Mesothelial cell of epicardium (in vitro differentiated cells): ENCODE measurements at regions not wholly inside any gene's neighbourhood (a gene's known extent, or its start where the extent isn't known, plus 50 kb on each side); places are given as distances from the start of the nearest gene placed in this dataset.

ENCODE experiments used
- DNase-seq, 2 experiments: peaks; one replicate each; pipeline ENCODE4 v3.0.0; 2021; ENCODE audit warnings: low spot score in 2 of 2; ENCODE audit not compliant: unreplicated experiment in 2 of 2
- H3K27ac Mint-ChIP-seq: 2 replicates; pipeline ENCODE4 v1.8.0; 2021; ENCODE audit warnings: mixed read lengths
- H3K27me3 Mint-ChIP-seq: 2 replicates; pipeline ENCODE4 v1.8.0; 2021; ENCODE audit warnings: low read depth, mixed read lengths
- H3K36me3 Mint-ChIP-seq: 2 replicates; pipeline ENCODE4 v1.8.0; 2021; ENCODE audit warnings: mixed read lengths
- H3K4me1 Mint-ChIP-seq: 2 replicates; pipeline ENCODE4 v1.8.0; 2021; ENCODE audit warnings: mixed read lengths
- H3K4me3 Mint-ChIP-seq: 2 replicates; pipeline ENCODE4 v1.8.0; 2021; ENCODE audit warnings: mild to moderate bottlenecking, moderate library complexity, mixed read lengths
- H3K9me3 Mint-ChIP-seq: 2 replicates; pipeline ENCODE4 v1.8.0; 2021; ENCODE audit warnings: mixed read lengths
- CTCF ChIP-seq: fragments of 200-600 bp; sonication (generic); IDR thresholded peaks from one replicate; pipeline ENCODE4 v1.5.0; 2021; ENCODE audit warnings: antibody characterized with exemption; ENCODE audit not compliant: unreplicated experiment

DNA sequence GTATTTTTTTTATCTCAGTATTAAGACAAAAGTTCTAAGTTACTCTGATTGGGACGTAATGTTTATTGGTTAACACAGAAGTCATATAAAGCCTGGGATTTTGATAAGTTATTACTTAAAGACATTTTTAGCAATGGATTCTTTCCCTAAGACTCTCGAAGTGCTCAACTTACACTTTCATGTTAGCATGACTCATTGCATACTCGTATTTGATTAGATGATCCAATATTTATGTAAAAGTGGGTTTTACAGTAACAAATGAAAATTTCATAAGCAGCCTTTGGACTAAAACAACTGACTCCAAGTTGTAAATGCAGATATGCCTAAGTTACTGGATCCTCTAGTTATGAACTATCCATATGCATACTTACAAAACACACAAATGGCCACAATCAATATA, 567.7 kb upstream of the NUDT12 start:
- H3K36me3 Mint-ChIP-seq: peaks cover 3% of the 10 kb centered on the region
- TF ChIP-seq CTCF: no peak
- no peak overlapping the region for H3K4me3 Mint-ChIP-seq
- no peak for DNase-seq
- peaks cover 41% of the 10 kb centered on the region for H3K9me3 Mint-ChIP-seq
- no peak overlapping the region for H3K27ac Mint-ChIP-seq
- H3K4me1 Mint-ChIP-seq: peaks cover 6% of the 10 kb centered on the region
- H3K27me3 Mint-ChIP-seq: no peaks in the 10 kb centered on the region

- Mint-ChIP-seq H3K36me3 (no peaks in the 10 kb centered on the region), H3K27ac (no peak overlapping the region), H3K4me1 (peaks cover 6% of the 10 kb centered on the region), H3K4me3 (no peak overlapping the region), H3K27me3 (no peaks in the 10 kb centered on the region), H3K9me3 (peaks cover 28% of the 10 kb centered on the region)
- TF ChIP-seq CTCF: no peak
- no peak for DNase-seq
Measured at GRCh38 chr5:104128348-104128747, 565.8 kb upstream of the NUDT12 start.

GRCh38 chr5:104126980-104127379, 564.4 kb upstream of the NUDT12 start:
- Mint-ChIP-seq H3K9me3 (peaks cover 20% of the 10 kb centered on the region), H3K4me3 (no peak overlapping the region), H3K4me1 (peaks cover 6% of the 10 kb centered on the region), H3K27me3 (no peaks in the 10 kb centered on the region), H3K27ac (no peak overlapping the region), H3K36me3 (no peaks in the 10 kb centered on the region)
- no peak for TF ChIP-seq CTCF
- DNase-seq: no peak

DNA sequence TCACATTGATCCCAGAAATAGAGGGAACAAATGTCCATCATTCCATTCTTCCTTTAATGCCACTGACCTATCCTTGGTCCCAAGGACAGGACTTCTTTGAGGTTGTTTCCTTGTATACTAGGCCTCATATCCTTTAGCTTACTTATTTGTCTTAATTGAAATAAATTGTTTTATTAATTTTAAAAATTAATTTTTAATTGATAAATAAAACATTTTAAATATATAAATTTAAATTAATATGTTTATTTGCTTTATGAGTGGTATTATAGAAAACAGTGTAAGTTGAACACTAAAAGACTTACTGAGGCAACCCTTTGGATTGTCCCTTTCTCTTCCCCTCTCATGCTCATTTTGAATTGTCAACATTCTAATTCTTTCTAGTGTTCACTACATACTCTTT, 556.9 kb upstream of the NUDT12 start:
- no peak overlapping the region for H3K27ac Mint-ChIP-seq
- no peaks in the 10 kb centered on the region for H3K4me1 Mint-ChIP-seq
- no peaks in the 10 kb centered on the region for H3K36me3 Mint-ChIP-seq
- no peak overlapping the region for H3K4me3 Mint-ChIP-seq
- H3K9me3 Mint-ChIP-seq: no peaks in the 10 kb centered on the region
- no peaks in the 10 kb centered on the region for H3K27me3 Mint-ChIP-seq
- TF ChIP-seq CTCF: no peak
- no peak for DNase-seq

GRCh38 chr5:104111632-104112031, 549.0 kb upstream of the NUDT12 start:
- Mint-ChIP-seq H3K27me3 (no peaks in the 10 kb centered on the region), H3K9me3 (peaks cover 26% of the 10 kb centered on the region), H3K4me3 (no peak overlapping the region), H3K36me3 (peaks cover 7% of the 10 kb centered on the region), H3K4me1 (no peaks in the 10 kb centered on the region), H3K27ac (no peak overlapping the region)
- no peak for TF ChIP-seq CTCF
- no peak for DNase-seq

GRCh38 chr5:104096451-104096850, 533.9 kb upstream of the NUDT12 start:
- Mint-ChIP-seq H3K4me1 (peaks cover 34% of the 10 kb centered on the region), H3K9me3 (peaks cover 3% of the 10 kb centered on the region), H3K27ac (no peak overlapping the region), H3K27me3 (no peaks in the 10 kb centered on the region), H3K36me3 (no peaks in the 10 kb centered on the region), H3K4me3 (no peak overlapping the region)
- DNase-seq: no peak
- no peak for TF ChIP-seq CTCF
